NB4 (cell line): ENCODE measurements at regions not wholly inside any gene's neighbourhood (a gene's known extent, or its start where the extent isn't known, plus 50 kb on each side); places are given as distances from the start of the nearest gene placed in this dataset.

Experiments
- MYC ChIP-seq: IDR thresholded peaks from 2 replicates; pipeline ENCODE4 v1.6.1; 2011; ENCODE audit warnings: low read depth, low read length
- POLR2A ChIP-seq: IDR thresholded peaks from 2 replicates; pipeline ENCODE4 v1.6.1; 2011; ENCODE audit warnings: mild to moderate bottlenecking; ENCODE audit not compliant: insufficient read length; ENCODE audit errors: extremely low read depth
- TF ChIP-seq, protein P1 (sequence below): IDR thresholded peaks from one replicate; pipeline ENCODE4 v1.5.1; 2012; ENCODE audit warnings: low read depth, low read length
- TF ChIP-seq, protein P2 (sequence below): IDR thresholded peaks from 2 replicates; pipeline ENCODE4 v1.6.1; 2011; ENCODE audit warnings: low read depth, low read length

DNA sequence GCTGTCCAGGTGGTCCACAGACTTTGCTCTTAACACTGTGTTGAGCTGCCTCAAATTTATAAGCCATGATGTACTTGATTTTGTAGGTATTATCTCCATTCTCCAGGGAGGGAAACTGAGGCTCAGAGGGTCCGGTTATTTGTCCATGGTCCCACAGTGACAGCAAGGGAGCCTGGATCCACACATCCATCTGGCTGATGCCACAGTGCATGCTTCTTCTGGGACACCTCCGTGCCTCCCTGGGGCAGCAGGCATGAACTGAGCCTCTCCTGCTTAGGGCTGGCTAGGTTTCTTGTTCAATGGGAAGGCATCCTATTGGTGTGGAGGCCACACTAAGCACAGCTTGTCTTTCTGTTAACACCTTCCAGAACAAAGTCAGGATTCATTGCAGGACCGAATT lies 317.3 kb downstream of the AJAP1 start:
- TF ChIP-seq, protein P1, sequence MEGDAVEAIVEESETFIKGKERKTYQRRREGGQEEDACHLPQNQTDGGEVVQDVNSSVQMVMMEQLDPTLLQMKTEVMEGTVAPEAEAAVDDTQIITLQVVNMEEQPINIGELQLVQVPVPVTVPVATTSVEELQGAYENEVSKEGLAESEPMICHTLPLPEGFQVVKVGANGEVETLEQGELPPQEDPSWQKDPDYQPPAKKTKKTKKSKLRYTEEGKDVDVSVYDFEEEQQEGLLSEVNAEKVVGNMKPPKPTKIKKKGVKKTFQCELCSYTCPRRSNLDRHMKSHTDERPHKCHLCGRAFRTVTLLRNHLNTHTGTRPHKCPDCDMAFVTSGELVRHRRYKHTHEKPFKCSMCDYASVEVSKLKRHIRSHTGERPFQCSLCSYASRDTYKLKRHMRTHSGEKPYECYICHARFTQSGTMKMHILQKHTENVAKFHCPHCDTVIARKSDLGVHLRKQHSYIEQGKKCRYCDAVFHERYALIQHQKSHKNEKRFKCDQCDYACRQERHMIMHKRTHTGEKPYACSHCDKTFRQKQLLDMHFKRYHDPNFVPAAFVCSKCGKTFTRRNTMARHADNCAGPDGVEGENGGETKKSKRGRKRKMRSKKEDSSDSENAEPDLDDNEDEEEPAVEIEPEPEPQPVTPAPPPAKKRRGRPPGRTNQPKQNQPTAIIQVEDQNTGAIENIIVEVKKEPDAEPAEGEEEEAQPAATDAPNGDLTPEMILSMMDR = no peak
- TF ChIP-seq, protein P2, sequence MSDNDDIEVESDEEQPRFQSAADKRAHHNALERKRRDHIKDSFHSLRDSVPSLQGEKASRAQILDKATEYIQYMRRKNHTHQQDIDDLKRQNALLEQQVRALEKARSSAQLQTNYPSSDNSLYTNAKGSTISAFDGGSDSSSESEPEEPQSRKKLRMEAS = no peak
- TF ChIP-seq POLR2A = no peak
- no peak for TF ChIP-seq MYC
